ENCODE measurements at regions not wholly inside any gene's neighbourhood (a gene's known extent, or its start where the extent isn't known, plus 50 kb on each side); places are given as distances from the start of the nearest gene placed in this dataset.
A peak's percentile ranks its signal among the peaks of the same experiment; 100 is the strongest.

GRCh38 chr7:42461537-42461936 lies 224.5 kb upstream of the GLI3 start:
- H3K9me3 Mint-ChIP-seq, result peaks cover 6% of the 10 kb centered on the region
- H3K4me1 Mint-ChIP-seq, result peaks cover 12% of the 10 kb centered on the region
- DNase-seq (ENCODE audit: low read depth, low spot score), result no peak
- H3K27ac Mint-ChIP-seq (ENCODE audit: unreplicated experiment), result no peak overlapping the region
- no peak for TF ChIP-seq CTCF (conservative IDR thresholded peaks at IDR 0.05)
- H3K36me3 Mint-ChIP-seq (ENCODE audit: low read depth), result no peaks in the 10 kb centered on the region
- no peak overlapping the region for H3K4me3 Mint-ChIP-seq
- H3K27me3 Mint-ChIP-seq (ENCODE audit: low read depth), result no peaks in the 10 kb centered on the region

- no peak for DNase-seq (ENCODE audit: low read depth, low spot score)
- H3K4me1 Mint-ChIP-seq, result peaks cover 15% of the 10 kb centered on the region
- H3K4me3 Mint-ChIP-seq, result no peak overlapping the region
- TF ChIP-seq CTCF (conservative IDR thresholded peaks at IDR 0.05), result no peak
- no peaks in the 10 kb centered on the region for H3K27me3 Mint-ChIP-seq (ENCODE audit: low read depth)
- no peaks in the 10 kb centered on the region for H3K36me3 Mint-ChIP-seq (ENCODE audit: low read depth)
- H3K27ac Mint-ChIP-seq (ENCODE audit: unreplicated experiment), result no peak overlapping the region
- H3K9me3 Mint-ChIP-seq, result peaks cover 6% of the 10 kb centered on the region
These were observed 223.9 kb upstream of the GLI3 start for GRCh38 chr7:42460933-42461332.

- H3K27me3 Mint-ChIP-seq (ENCODE audit: low read depth), result no peaks in the 10 kb centered on the region
- H3K9me3 Mint-ChIP-seq, result peaks cover 6% of the 10 kb centered on the region
- no peak overlapping the region for H3K27ac Mint-ChIP-seq (ENCODE audit: unreplicated experiment)
- no peak for DNase-seq (ENCODE audit: low read depth, low spot score)
- TF ChIP-seq CTCF (conservative IDR thresholded peaks at IDR 0.05), result no peak
- no peak overlapping the region for H3K4me3 Mint-ChIP-seq
- H3K36me3 Mint-ChIP-seq (ENCODE audit: low read depth), result no peaks in the 10 kb centered on the region
- H3K4me1 Mint-ChIP-seq, result peaks cover 15% of the 10 kb centered on the region
These were observed 223.1 kb upstream of the GLI3 start for GRCh38 chr7:42460148-42460547.

GRCh38 chr7:42457663-42458062 lies 220.7 kb upstream of the GLI3 start:
- no peaks in the 10 kb centered on the region for H3K36me3 Mint-ChIP-seq (ENCODE audit: low read depth)
- TF ChIP-seq CTCF (conservative IDR thresholded peaks at IDR 0.05), result no peak
- no peak for DNase-seq (ENCODE audit: low read depth, low spot score)
- H3K27me3 Mint-ChIP-seq (ENCODE audit: low read depth), result no peaks in the 10 kb centered on the region
- peaks cover 15% of the 10 kb centered on the region for H3K4me1 Mint-ChIP-seq
- H3K27ac Mint-ChIP-seq (ENCODE audit: unreplicated experiment), result no peak overlapping the region
- H3K9me3 Mint-ChIP-seq, result no peaks in the 10 kb centered on the region
- H3K4me3 Mint-ChIP-seq, result no peak overlapping the region

- H3K9me3 Mint-ChIP-seq, result no peaks in the 10 kb centered on the region
- H3K36me3 Mint-ChIP-seq (ENCODE audit: low read depth), result no peaks in the 10 kb centered on the region
- H3K4me1 Mint-ChIP-seq, result peaks cover 15% of the 10 kb centered on the region
- H3K27me3 Mint-ChIP-seq (ENCODE audit: low read depth), result no peaks in the 10 kb centered on the region
- TF ChIP-seq CTCF (conservative IDR thresholded peaks at IDR 0.05), result no peak
- H3K27ac Mint-ChIP-seq (ENCODE audit: unreplicated experiment), result peak overlapping the region; percentile 47
- no peak overlapping the region for H3K4me3 Mint-ChIP-seq
- DNase-seq (ENCODE audit: low read depth, low spot score), result no peak
These were observed 219.8 kb upstream of the GLI3 start for GRCh38 chr7:42456756-42457276.

GRCh38 chr7:42456267-42456666 lies 219.3 kb upstream of the GLI3 start:
- Mint-ChIP-seq H3K27ac (ENCODE audit: unreplicated experiment) (no peak overlapping the region), H3K4me1 (peaks cover 15% of the 10 kb centered on the region)

More at GRCh38 chr7:42456267-42456666, 219.3 kb upstream of the GLI3 start:
- Mint-ChIP-seq H3K9me3 (no peaks in the 10 kb centered on the region), H3K27me3 (ENCODE audit: low read depth) (no peaks in the 10 kb centered on the region), H3K36me3 (ENCODE audit: low read depth) (no peaks in the 10 kb centered on the region), H3K4me3 (no peak overlapping the region)
- no peak for DNase-seq (ENCODE audit: low read depth, low spot score)
- TF ChIP-seq CTCF (conservative IDR thresholded peaks at IDR 0.05), result no peak
